GM23248 (cell line): ENCODE measurements at regions not wholly inside any gene's neighbourhood (a gene's known extent, or its start where the extent isn't known, plus 50 kb on each side); places are given as distances from the start of the nearest gene placed in this dataset.

Experiments
- EZH2 ChIP-seq: fragments of 200-600 bp; sonication (generic); IDR thresholded peaks from 2 replicates; pipeline ENCODE4 v1.6.1; 2018; ENCODE audit warnings: antibody characterized with exemption, mild to moderate bottlenecking; ENCODE audit not compliant: insufficient read depth, poor library complexity, severe bottlenecking
- EZH2phosphoT487 ChIP-seq: fragments of 200-600 bp; sonication (generic); IDR thresholded peaks from 2 replicates; pipeline ENCODE4 v1.6.1; 2018; ENCODE audit warnings: antibody characterized with exemption, moderate library complexity, mild to moderate bottlenecking, low read depth; ENCODE audit not compliant: insufficient read depth

DNA sequence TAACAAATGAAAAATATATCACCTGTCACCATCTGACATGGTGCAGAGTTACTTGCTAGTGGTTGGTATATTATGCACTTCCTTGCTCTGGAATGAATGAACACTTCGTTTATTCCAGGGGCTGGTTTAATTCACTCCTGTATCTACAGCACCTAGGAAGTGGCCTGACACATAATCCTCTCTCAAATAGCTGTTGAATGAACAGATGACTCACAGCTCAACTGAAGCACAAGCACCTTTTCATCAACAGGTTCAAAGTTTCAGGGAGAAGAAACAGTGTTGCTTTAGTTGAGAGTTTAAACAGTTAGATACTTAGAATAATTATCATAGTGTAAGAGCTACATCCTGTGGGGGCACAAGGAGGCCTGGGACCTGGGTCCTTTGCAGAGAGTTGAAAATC is 135.0 kb upstream of the DAP start:
- no peak for TF ChIP-seq EZH2
- TF ChIP-seq EZH2phosphoT487 = no peak
